ENCODE measurements at regions not wholly inside any gene's neighbourhood (a gene's known extent, or its start where the extent isn't known, plus 50 kb on each side); places are given as distances from the start of the nearest gene placed in this dataset.

GRCh38 chr5:89280103-89281037 is 397.4 kb upstream of the MEF2C start:
- DNase-seq, result no peak

- DNase-seq, result no peak
Measured at GRCh38 chr5:89279391-89280036, 396.5 kb upstream of the MEF2C start.

- no peak for DNase-seq
Measured at GRCh38 chr5:89277816-89278215, 394.8 kb upstream of the MEF2C start.

DNA sequence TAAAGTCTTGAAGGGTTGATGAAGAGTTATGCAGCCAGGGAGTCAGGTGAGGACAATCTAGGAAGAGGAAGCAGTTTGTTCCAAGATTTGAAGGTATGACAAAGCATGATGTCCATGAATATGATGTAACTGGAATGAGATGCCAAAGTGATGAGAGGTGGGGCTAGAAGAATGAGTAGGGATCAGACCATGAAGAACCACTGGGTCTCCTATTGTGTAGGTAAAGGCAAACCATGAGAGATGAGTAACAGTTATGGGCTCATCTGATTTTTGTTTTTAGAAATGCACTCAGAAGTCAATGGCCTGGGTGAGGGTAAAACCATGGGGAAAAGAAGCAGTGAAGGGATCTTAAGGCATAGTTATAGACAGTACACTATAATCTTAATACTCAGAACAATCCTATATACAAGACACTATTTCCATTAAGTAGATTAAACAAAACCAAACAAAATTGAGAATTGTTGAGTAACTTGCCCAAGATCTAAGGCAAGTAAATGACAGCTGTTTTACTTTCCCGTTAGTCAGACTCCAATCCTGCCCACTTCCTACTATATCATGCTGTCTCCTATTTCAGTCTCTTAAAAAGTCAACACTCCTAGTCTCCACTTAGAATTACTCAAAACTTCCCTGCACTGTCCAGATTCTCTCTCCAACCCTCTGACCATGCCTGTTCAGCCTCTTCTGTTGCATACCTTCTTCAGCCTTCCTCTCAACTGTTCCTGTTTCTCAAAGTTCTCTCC is 393.8 kb upstream of the MEF2C start:
- no peak for DNase-seq

DNA sequence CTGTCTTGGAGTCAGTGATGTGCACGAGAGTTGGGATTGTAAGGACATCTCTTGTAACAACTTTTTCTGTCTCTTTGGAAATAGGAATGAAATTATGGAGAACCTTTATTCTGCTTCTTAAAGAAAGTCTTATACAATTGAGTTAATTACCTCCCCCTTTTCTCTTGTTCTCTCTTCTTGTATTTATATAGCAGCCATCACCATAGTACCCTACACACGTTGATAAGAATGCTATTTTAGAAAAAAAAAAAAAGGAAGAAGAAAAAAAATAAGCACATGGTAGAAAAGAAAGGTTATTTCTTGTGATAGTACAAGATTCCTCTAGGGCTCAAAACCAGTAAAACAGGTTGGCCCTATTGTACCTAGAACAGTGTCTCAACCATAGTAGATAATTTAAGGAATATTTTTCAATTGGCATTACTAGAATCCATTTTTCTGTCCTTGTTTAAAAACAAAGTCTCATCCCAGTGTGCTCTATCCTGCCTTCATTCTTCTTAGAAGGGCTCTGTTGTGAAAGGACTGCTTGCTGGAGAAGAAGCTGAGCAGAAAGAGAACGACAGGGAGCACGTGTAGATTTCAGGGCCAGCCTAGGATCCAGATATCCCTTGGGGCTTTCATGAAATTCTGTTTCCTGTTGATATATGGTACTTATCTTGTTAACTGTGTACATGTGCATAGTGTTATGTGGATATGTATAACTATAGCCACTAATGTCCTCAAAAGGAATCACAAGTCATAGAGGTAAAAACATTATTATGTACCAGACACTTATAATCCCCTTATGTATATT is 392.3 kb upstream of the MEF2C start:
- no peak for DNase-seq

GRCh38 chr5:89273289-89273688 is 390.3 kb upstream of the MEF2C start:
- no peak for DNase-seq

GRCh38 chr5:89270901-89271300 is 387.9 kb upstream of the MEF2C start:
- DNase-seq, result no peak

DNA sequence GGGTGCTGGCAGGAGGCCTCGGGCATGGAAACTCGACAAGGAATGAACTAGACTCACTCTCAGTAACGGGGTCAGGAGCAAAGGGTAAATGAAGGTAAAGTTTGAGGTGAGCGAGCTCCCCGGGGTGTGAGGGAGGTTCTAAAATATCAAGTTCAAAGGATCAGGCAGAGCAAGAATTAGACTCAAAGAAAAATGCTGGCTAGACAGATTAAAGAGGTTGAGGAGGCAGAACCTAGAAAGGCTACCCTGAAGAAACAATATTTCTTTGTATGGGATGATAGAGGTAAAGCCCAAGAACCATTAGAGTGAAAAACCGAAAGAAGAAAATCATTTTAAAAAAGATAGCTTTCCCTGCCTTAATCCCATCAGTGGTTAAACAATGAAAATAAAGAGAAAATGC is 386.7 kb upstream of the MEF2C start:
- no peak for DNase-seq

GRCh38 chr5:89268460-89268859 is 385.5 kb upstream of the MEF2C start:
- no peak for DNase-seq

- DNase-seq, result no peak
Measured at GRCh38 chr5:89267788-89268187, 384.8 kb upstream of the MEF2C start.

- no peak for DNase-seq
Measured at GRCh38 chr5:89265511-89266179, 382.7 kb upstream of the MEF2C start.

- DNase-seq, result no peak
Measured at GRCh38 chr5:89263846-89264245, 380.9 kb upstream of the MEF2C start.

- DNase-seq, result no peak
Measured at GRCh38 chr5:89262030-89262429, 379.0 kb upstream of the MEF2C start.

DNA sequence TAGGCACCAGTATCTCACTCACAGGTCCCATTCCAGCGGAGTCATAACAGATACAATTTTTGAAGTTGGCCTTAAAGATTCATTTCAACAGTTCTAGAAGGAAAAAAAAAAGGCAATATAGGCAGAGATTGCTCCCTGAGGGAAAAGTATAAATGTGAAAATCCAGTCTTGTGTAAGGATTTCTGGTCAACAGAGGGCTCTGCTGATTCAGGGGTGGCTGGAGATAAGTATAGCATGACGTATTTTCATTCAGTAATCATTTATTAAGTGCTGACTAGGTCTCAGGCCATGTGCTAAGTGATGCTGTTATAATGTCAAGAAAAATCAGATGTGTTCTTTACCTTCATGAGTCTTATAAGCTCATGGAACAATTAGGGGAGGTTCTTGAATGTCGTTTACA is 377.3 kb upstream of the MEF2C start:
- DNase-seq, result no peak

GRCh38 chr5:89255845-89256463 is 373.0 kb upstream of the MEF2C start:
- DNase-seq, result no peak

GRCh38 chr5:89253666-89254352 is 370.8 kb upstream of the MEF2C start:
- DNase-seq, result no peak

GRCh38 chr5:89246864-89247263 is 363.9 kb upstream of the MEF2C start:
- no peak for DNase-seq

DNA sequence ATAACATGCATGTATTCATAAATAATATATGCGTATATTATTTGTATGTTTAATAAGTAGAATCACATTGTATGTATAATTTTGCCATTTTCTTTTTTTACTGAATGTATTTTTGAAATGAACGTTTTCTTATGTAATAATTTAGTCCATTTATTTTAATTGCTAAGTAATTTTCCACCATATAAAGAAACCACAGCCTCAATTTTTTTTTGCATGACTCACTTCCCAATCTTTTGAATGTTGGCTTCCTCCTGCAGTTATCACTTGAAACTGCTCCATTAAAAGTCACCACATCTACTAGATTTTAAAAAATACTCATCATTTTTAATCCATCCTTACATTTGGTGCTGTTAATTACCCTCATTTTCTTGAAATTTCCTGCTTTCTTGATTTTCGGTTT is 363.3 kb upstream of the MEF2C start:
- no peak for DNase-seq

- no peak for DNase-seq
Measured at GRCh38 chr5:89243611-89244010, 360.6 kb upstream of the MEF2C start.

DNA sequence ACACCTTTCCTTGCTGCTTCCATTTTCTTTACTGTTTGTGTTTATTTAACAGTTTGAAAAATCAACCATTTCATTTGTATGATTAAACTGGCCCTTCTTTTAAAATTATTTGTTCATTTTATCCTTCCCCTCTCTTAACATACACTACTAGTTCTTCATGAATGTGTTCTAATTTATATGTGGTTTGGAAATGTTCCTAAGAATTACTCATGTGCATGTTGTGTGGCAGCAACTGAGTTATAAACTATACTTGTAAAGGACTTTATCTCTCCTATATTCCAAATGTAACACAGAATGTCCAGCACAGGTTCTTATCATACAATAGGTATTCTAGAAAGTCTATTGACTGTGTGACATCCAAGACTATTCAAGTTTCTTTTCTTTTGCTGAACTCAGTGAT is 358.2 kb upstream of the MEF2C start:
- no peak for DNase-seq

DNA sequence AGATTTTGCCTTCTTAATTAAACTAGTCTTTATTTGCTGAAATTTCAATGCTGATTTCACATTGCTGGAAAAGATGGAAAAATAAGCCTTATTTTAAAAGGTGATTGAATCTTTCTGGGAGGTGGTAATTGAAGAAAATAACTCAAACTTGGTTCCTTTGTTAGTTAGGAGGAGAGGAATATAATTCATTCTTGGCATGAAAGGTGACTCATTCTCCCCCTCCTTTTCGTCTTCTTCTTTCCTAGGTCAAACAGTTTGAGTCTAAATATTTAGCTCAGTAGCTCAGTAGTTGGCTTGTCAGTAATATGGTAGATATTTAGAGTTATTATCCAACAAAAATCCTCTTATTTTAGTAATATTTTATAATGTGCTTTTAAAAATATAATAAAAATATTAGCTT is 353.9 kb upstream of the MEF2C start:
- DNase-seq, result no peak
